K562 (cell line): ENCODE measurements at regions not wholly inside any gene's neighbourhood (a gene's known extent, or its start where the extent isn't known, plus 50 kb on each side); places are given as distances from the start of the nearest gene placed in this dataset.

Experiments used
- CBFA2T3 ChIP-seq: fragments of 450-650 bp; IDR thresholded peaks from 2 replicates; pipeline ENCODE4 v1.6.1; 2017
- CHD4 ChIP-seq: fragments of 200-600 bp; sonication (generic); IDR thresholded peaks from 3 replicates; pipeline ENCODE4 v1.6.1; 2012; ENCODE audit warnings: low read depth, mild to moderate bottlenecking, mixed read lengths, low read length, inconsistent platforms; ENCODE audit not compliant: insufficient read depth, insufficient replicate concordance, poor library complexity, severe bottlenecking
- CREM ChIP-seq: IDR thresholded peaks from 2 replicates; pipeline ENCODE4 v1.6.1; 2014; ENCODE audit warnings: antibody characterized with exemption, low read depth
- ETV5 ChIP-seq: sonication (generic); formaldehyde crosslinking; IDR thresholded peaks from 2 replicates; pipeline ENCODE4 v1.4.0; 2020; ENCODE audit warnings: low read depth, mild to moderate bottlenecking, missing genetic modification reagents
- ETV6 ChIP-seq, 3 experiments: fragments of 150-350 bp in 1 of 3; sonication (generic) in 1 of 3; formaldehyde crosslinking in 1 of 3; IDR thresholded peaks; 2 replicates each; pipeline versions ENCODE4 v1.6.1 to v1.8.0; 2014 to 2022; ENCODE audit warnings: borderline replicate concordance in 2 of 3, low read depth in 2 of 3, antibody characterized with exemption in 1 of 3, low read length in 1 of 3, mild to moderate bottlenecking in 1 of 3, missing genetic modification reagents in 1 of 3
- KHSRP ChIP-seq: fragments of 450-650 bp; IDR thresholded peaks from 2 replicates; pipeline ENCODE4 v1.6.1; 2017
- MAZ ChIP-seq, 2 experiments: fragments of 450-650 bp in 1 of 2; sonication (generic) in 1 of 2; formaldehyde crosslinking; IDR thresholded peaks in 1 of 2; conservative IDR thresholded peaks in 1 of 2; 2 replicates each; pipeline versions ENCODE4 v1.4.0 to v1.5.0; 2020; ENCODE audit warnings: mild to moderate bottlenecking in 1 of 2, missing genetic modification reagents in 1 of 2
- MNT ChIP-seq, 2 experiments: fragments of 450-650 bp; conservative IDR thresholded peaks; 2 replicates each; pipeline ENCODE4 v1.6.1; 2017; ENCODE audit warnings: mild to moderate bottlenecking in 2 of 2, moderate library complexity in 2 of 2
- NR0B1 ChIP-seq: fragments of 450-650 bp; IDR thresholded peaks from one replicate; pipeline ENCODE4 v1.6.1; 2018; ENCODE audit warnings: mild to moderate bottlenecking, moderate library complexity; ENCODE audit not compliant: partially characterized antibody
- PCBP1 ChIP-seq: fragments of 200-400 bp; formaldehyde crosslinking; IDR thresholded peaks from 2 replicates; pipeline ENCODE4 v1.6.1; 2018; ENCODE audit warnings: mild to moderate bottlenecking, low read depth, low read length; ENCODE audit not compliant: poor library complexity, severe bottlenecking
- POLR2AphosphoS5 ChIP-seq: IDR thresholded peaks from 2 replicates; pipeline ENCODE4 v1.6.1; 2011; ENCODE audit warnings: mild to moderate bottlenecking, low read depth, low read length, moderate library complexity; ENCODE audit not compliant: control insufficient read depth, insufficient read depth
- POLR3G ChIP-seq: IDR thresholded peaks from 2 replicates; pipeline ENCODE4 v1.6.1; 2011; ENCODE audit not compliant: insufficient read length, insufficient replicate concordance; ENCODE audit errors: extremely low read depth
- RCOR1 ChIP-seq, 2 experiments: IDR thresholded peaks; 2 replicates each; pipeline ENCODE4 v1.6.1; 2012; ENCODE audit warnings: low read depth in 2 of 2, low read length in 2 of 2, borderline replicate concordance in 1 of 2, improper control_type of control experiment in 1 of 2
- SOX6 ChIP-seq: fragments of 450-650 bp; IDR thresholded peaks from 2 replicates; pipeline ENCODE4 v1.6.1; 2014; ENCODE audit warnings: mild to moderate bottlenecking
- ZBTB1 ChIP-seq: sonication (generic); formaldehyde crosslinking; IDR thresholded peaks from 2 replicates; pipeline ENCODE4 v1.8.1; 2023; ENCODE audit warnings: missing genetic modification reagents, low read depth, mild to moderate bottlenecking, borderline replicate concordance
- ZNF431 ChIP-seq: sonication (generic); formaldehyde crosslinking; IDR thresholded peaks from 2 replicates; pipeline ENCODE4 v1.8.0; 2022; ENCODE audit warnings: mild to moderate bottlenecking, missing genetic modification reagents
- TF ChIP-seq, protein P1 (sequence below): fragments of 450-650 bp; formaldehyde crosslinking; IDR thresholded peaks from 2 replicates; pipeline ENCODE4 v1.4.0; 2020; ENCODE audit warnings: mild to moderate bottlenecking, moderate library complexity
- TF ChIP-seq, protein P2 (sequence below): IDR thresholded peaks from 2 replicates; pipeline ENCODE4 v1.6.1; 2016; ENCODE audit warnings: missing genetic modification characterization, missing compliant biosample characterization

- TF ChIP-seq MNT (conservative IDR thresholded peaks at IDR 0.05) (peak in 1 of 2 experiments; percentile 43; a peak in 1 of 4 replicates), POLR3G (no peak), CBFA2T3 (peak; percentile 42), POLR2AphosphoS5 (peak; percentile 37; the same call in 1 of the 2 replicates), ETV5 (CRISPR knock-in tag) (peak; percentile 76), KHSRP (no peak), NR0B1 (no peak), SOX6 (peak; percentile 96), MAZ (CRISPR knock-in tag; conservative IDR thresholded peaks at IDR 0.05 in 1 of 2, IDR thresholded peaks at IDR 0.05 in 1 of 2) (peak; percentile 47 to 62; a peak in 2 of 4 replicates), RCOR1 (IDR thresholded peaks at IDR 0.05; ENCODE audit: borderline replicate concordance in 1 of 2, low read depth in 2 of 2, low read length in 2 of 2) (peak in 1 of 2 experiments; percentile 61; a peak in 1 of 4 replicates), ZNF431 (CRISPR knock-in tag) (no peak), CREM (0 out of 2 replicates have a peak, but pooled peaks have one; percentile 12), CHD4 (no peak), PCBP1 (no peak), ZBTB1 (no peak), ETV6 (IDR thresholded peaks at IDR 0.05; ENCODE audit: borderline replicate concordance in 1 of 2, low read depth in 2 of 2, low read length in 1 of 2) (no peak), ETV6 (CRISPR knock-in tag; IDR thresholded peaks at IDR 0.05; ENCODE audit: borderline replicate concordance) (no peak)
- TF ChIP-seq, protein P1, sequence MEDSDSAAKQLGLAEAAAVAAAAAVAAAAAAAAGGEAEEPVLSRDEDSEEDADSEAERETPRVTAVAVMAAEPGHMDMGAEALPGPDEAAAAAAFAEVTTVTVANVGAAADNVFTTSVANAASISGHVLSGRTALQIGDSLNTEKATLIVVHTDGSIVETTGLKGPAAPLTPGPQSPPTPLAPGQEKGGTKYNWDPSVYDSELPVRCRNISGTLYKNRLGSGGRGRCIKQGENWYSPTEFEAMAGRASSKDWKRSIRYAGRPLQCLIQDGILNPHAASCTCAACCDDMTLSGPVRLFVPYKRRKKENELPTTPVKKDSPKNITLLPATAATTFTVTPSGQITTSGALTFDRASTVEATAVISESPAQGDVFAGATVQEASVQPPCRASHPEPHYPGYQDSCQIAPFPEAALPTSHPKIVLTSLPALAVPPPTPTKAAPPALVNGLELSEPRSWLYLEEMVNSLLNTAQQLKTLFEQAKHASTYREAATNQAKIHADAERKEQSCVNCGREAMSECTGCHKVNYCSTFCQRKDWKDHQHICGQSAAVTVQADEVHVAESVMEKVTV (CRISPR knock-in tag): no peak
- TF ChIP-seq, protein P2, sequence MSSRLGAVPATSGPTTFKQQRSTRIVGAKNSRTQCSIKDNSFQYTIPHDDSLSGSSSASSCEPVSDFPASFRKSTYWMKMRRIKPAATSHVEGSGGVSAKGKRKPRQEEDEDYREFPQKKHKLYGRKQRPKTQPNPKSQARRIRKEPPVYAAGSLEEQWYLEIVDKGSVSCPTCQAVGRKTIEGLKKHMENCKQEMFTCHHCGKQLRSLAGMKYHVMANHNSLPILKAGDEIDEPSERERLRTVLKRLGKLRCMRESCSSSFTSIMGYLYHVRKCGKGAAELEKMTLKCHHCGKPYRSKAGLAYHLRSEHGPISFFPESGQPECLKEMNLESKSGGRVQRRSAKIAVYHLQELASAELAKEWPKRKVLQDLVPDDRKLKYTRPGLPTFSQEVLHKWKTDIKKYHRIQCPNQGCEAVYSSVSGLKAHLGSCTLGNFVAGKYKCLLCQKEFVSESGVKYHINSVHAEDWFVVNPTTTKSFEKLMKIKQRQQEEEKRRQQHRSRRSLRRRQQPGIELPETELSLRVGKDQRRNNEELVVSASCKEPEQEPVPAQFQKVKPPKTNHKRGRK (tag): no peak
Measured at GRCh38 chr12:124512667-124513296, 54.6 kb downstream of the NCOR2 start (continued).
